Body of pancreas (tissue), 4 donors: ENCODE measurements at regions not wholly inside any gene's neighbourhood (a gene's known extent, or its start where the extent isn't known, plus 50 kb on each side); places are given as distances from the start of the nearest gene placed in this dataset.

Experiments used
- POLR2A ChIP-seq, 3 donors: fragments of 450-650 bp; IDR thresholded peaks; one replicate each; pipeline ENCODE4 v1.6.1; 2016; ENCODE audit warnings: antibody characterized with exemption in 3 of 3, mild to moderate bottlenecking in 2 of 3
- TF ChIP-seq, protein P1 (sequence below), 7 experiments: fragments of 450-650 bp in 4 of 7; fragments of 200-600 bp in 3 of 7; sonication (generic) in 3 of 7; IDR thresholded peaks; one replicate each; pipeline ENCODE4 v1.5.1; 2016 to 2019; ENCODE audit warnings: antibody characterized with exemption in 7 of 7

DNA sequence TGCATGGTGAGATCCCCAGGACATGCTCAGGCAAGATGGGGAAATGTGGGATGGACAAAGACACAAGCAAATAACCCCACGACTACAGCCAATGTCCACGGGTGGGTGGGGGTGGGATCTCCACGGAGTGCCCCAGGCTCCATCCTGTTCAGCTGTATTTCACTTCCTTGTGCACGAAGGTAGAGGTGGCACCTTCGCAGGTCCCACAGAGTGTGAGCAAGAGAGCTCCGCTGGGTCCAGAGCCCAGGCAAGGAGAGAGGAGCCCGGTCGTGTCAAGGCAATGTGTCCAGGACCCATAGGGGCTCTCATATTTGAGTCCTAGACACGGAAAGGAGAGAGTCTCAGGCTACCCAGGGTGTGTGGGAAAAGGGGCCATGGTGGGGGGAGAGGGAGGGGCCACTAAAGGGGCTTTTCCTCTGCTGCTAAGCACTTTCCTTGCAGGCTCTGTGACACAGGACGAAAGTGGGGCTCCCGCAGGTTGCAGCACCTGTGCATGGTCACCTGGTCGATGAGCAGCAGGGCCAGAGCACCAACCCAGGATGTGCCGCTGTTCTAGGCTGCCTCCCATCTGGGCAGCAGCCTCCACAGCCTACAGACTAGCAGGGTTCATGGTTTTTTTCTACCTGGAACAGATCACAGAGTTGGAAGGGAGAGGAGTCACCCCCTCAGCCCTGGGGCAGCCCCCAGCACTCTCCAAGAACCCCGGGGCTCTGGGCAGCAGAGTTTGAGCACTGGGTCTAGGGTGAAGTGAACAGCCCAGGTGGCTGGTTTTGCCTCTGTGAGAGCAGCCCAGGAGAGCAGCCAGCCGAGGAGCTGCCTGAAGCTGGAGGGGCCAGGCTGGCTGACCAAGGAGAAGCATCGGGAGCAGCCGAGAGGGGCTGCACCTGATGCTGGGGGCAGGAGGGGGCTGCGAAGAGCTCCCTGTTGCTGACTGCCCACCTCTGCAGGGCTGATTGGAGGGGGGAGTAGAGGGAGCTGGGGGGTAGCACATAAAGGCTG lies 100.7 kb upstream of the MVB12B start:
- TF ChIP-seq, protein P1, sequence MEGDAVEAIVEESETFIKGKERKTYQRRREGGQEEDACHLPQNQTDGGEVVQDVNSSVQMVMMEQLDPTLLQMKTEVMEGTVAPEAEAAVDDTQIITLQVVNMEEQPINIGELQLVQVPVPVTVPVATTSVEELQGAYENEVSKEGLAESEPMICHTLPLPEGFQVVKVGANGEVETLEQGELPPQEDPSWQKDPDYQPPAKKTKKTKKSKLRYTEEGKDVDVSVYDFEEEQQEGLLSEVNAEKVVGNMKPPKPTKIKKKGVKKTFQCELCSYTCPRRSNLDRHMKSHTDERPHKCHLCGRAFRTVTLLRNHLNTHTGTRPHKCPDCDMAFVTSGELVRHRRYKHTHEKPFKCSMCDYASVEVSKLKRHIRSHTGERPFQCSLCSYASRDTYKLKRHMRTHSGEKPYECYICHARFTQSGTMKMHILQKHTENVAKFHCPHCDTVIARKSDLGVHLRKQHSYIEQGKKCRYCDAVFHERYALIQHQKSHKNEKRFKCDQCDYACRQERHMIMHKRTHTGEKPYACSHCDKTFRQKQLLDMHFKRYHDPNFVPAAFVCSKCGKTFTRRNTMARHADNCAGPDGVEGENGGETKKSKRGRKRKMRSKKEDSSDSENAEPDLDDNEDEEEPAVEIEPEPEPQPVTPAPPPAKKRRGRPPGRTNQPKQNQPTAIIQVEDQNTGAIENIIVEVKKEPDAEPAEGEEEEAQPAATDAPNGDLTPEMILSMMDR (IDR thresholded peaks at IDR 0.05) = no peak
- no peak for TF ChIP-seq POLR2A (IDR thresholded peaks at IDR 0.05)
